ENCODE measurements at regions not wholly inside any gene's neighbourhood (a gene's known extent, or its start where the extent isn't known, plus 50 kb on each side); places are given as distances from the start of the nearest gene placed in this dataset.

DNA sequence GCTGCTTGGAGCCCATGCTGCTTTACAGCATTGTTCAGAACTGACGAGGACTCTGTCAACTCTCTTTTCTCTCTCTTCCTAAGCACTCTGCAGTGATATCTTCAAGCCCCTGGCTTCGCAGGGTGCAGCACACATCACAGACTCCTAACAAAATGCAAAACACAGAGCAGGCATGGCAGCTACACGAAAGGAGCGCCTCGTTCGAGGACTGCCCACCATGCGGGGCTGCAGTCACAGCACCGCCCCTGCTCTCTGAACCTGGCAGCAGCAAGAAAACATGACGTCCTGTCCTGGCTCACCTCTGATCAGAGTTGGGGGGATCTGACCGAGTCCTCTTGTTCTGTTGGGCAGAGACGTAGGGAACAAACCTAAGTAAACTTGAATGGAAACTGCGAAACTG lies 281.7 kb downstream of the CDH26 start:
- TF ChIP-seq POLR2A (IDR thresholded peaks at IDR 0.05), result no peak
- TF ChIP-seq, protein P1, sequence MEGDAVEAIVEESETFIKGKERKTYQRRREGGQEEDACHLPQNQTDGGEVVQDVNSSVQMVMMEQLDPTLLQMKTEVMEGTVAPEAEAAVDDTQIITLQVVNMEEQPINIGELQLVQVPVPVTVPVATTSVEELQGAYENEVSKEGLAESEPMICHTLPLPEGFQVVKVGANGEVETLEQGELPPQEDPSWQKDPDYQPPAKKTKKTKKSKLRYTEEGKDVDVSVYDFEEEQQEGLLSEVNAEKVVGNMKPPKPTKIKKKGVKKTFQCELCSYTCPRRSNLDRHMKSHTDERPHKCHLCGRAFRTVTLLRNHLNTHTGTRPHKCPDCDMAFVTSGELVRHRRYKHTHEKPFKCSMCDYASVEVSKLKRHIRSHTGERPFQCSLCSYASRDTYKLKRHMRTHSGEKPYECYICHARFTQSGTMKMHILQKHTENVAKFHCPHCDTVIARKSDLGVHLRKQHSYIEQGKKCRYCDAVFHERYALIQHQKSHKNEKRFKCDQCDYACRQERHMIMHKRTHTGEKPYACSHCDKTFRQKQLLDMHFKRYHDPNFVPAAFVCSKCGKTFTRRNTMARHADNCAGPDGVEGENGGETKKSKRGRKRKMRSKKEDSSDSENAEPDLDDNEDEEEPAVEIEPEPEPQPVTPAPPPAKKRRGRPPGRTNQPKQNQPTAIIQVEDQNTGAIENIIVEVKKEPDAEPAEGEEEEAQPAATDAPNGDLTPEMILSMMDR (IDR thresholded peaks at IDR 0.05), result no peak

Measured in lower leg skin (tissue), 3 donors.